ENCODE measurements at regions not wholly inside any gene's neighbourhood (a gene's known extent, or its start where the extent isn't known, plus 50 kb on each side); places are given as distances from the start of the nearest gene placed in this dataset.

DNA sequence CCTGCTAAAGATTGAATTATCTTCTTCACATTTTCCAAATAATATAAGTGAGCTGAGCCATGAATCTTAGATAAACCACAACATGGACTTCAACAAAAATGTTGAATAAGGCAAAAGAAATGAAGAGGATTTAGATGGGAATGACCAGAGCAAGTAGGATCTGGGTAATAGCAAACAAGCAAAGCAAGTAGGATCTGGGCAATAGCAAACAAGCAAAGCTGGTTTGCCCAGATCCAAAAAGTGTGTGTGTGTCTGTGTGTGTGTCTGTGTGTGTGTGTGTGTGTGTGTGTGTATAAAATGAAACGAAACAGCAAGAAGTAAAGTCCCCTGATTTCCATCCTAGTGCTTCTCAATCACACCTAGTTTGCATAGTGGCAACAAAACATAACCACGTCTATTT, 549.1 kb downstream of the RERGL start:
- no peak for TF ChIP-seq POLR2A (IDR thresholded peaks at IDR 0.05)
- TF ChIP-seq, protein P1, sequence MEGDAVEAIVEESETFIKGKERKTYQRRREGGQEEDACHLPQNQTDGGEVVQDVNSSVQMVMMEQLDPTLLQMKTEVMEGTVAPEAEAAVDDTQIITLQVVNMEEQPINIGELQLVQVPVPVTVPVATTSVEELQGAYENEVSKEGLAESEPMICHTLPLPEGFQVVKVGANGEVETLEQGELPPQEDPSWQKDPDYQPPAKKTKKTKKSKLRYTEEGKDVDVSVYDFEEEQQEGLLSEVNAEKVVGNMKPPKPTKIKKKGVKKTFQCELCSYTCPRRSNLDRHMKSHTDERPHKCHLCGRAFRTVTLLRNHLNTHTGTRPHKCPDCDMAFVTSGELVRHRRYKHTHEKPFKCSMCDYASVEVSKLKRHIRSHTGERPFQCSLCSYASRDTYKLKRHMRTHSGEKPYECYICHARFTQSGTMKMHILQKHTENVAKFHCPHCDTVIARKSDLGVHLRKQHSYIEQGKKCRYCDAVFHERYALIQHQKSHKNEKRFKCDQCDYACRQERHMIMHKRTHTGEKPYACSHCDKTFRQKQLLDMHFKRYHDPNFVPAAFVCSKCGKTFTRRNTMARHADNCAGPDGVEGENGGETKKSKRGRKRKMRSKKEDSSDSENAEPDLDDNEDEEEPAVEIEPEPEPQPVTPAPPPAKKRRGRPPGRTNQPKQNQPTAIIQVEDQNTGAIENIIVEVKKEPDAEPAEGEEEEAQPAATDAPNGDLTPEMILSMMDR (IDR thresholded peaks at IDR 0.05), result no peak
- no peaks in the 10 kb centered on the region for H3K27me3 ChIP-seq
- H3K4me1 ChIP-seq, result no peaks in the 10 kb centered on the region
- DNase-seq, result no peak
- H3K27ac ChIP-seq, result no peak overlapping the region
- no peaks in the 10 kb centered on the region for H3K36me3 ChIP-seq
- no peak overlapping the region for H3K4me3 ChIP-seq
- H3K9me3 ChIP-seq, result no peaks in the 10 kb centered on the region

DNA sequence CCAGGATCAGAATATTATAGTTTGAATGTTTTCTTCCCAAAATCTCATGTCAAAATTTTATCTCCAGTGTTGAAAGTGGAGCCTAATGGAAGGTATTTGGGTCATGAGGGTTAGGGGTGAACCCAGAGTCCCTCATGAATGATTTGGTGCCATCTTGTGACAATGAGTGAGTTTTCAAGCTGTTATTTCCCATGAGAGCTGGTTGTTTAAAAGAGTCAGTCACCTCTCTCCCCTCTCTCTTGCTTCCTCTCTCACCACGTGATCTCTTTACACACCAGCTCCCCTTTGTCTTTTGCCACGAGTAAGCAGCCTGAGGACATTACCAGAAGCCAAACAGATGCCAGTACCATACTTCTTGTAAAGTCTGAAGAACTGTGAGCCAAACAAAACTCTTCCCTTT, 561.6 kb downstream of the RERGL start:
- Histone ChIP-seq H3K4me3 (no peak overlapping the region), H3K36me3 (no peaks in the 10 kb centered on the region), H3K27me3 (no peaks in the 10 kb centered on the region), H3K4me1 (no peaks in the 10 kb centered on the region), H3K27ac (no peak overlapping the region), H3K9me3 (no peaks in the 10 kb centered on the region)
- DNase-seq, result no peak
- no peak for TF ChIP-seq POLR2A (IDR thresholded peaks at IDR 0.05)
- TF ChIP-seq, protein P1 (IDR thresholded peaks at IDR 0.05), result no peak

DNA sequence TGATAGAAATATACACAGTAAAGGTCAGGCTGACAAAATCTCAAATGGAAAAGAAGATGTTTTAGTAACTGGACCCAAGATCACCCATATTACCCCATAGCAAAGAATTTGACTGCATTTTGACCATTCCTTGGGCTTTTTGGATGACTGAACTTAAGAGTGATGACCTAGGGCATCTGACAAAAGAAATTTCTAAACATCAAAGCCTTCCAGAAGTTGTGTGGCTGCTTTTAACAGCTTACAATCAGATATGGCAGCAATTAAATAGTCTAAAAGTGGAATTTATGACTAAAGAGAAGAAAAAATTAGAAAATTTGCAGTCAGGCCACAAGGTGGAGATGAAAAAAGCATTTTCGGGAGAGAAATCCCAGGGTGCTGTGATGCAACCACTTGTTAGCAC, 563.0 kb downstream of the RERGL start:
- no peak for DNase-seq
- Histone ChIP-seq H3K4me1 (no peaks in the 10 kb centered on the region), H3K9me3 (no peaks in the 10 kb centered on the region), H3K27ac (no peak overlapping the region), H3K36me3 (no peaks in the 10 kb centered on the region), H3K27me3 (no peaks in the 10 kb centered on the region), H3K4me3 (no peak overlapping the region)
- no peak for TF ChIP-seq POLR2A (IDR thresholded peaks at IDR 0.05)
- TF ChIP-seq, protein P1 (IDR thresholded peaks at IDR 0.05), result no peak

DNA sequence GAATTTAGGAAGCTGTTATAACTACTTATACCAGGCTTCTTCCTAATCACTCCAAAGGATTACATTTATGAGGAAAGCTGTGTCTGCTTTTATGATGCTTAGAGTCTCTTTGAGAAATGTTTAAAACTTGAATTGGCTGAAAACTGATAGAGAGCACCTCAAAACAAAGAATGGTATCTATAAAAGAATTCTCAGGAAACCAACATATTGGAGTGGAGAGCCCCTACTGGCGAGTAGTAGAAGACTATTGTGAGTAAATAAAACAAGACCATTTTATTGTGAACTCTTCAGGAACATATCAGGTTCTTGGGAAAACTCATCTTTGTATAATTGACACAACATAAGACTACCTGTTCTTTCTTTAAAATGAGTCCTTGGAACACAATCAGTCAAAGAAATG, 578.6 kb downstream of the RERGL start:
- DNase-seq, result no peak
- Histone ChIP-seq H3K27me3 (no peaks in the 10 kb centered on the region), H3K4me3 (no peak overlapping the region), H3K4me1 (no peaks in the 10 kb centered on the region), H3K9me3 (no peaks in the 10 kb centered on the region), H3K27ac (no peak overlapping the region), H3K36me3 (no peaks in the 10 kb centered on the region)
- TF ChIP-seq, protein P1 (IDR thresholded peaks at IDR 0.05), result no peak
- no peak for TF ChIP-seq POLR2A (IDR thresholded peaks at IDR 0.05)

DNA sequence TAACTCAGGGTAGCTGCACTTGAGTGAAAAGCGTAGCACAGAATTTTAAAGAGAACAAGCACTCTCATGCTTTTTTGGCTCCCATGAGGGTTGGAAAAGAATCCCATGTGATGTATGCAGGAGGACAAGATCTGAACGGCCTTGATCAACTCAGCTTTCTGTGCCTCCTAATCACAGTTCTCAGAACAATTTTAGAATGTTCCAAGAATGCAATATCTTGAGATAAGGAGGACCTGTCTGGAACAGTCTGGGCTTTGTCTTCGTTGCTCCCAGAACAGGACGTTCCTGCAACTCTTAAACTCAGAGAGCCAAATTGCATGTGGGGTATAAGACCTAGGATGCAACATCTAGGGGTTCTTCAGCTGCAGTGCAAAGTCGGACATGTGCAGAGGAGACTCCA, 582.7 kb downstream of the RERGL start:
- TF ChIP-seq, protein P1 (IDR thresholded peaks at IDR 0.05), result no peak
- TF ChIP-seq POLR2A (IDR thresholded peaks at IDR 0.05), result no peak
- no peak for DNase-seq
- Histone ChIP-seq H3K4me1 (no peaks in the 10 kb centered on the region), H3K4me3 (no peak overlapping the region), H3K27ac (no peak overlapping the region), H3K27me3 (no peaks in the 10 kb centered on the region), H3K9me3 (no peaks in the 10 kb centered on the region), H3K36me3 (no peaks in the 10 kb centered on the region)

DNA sequence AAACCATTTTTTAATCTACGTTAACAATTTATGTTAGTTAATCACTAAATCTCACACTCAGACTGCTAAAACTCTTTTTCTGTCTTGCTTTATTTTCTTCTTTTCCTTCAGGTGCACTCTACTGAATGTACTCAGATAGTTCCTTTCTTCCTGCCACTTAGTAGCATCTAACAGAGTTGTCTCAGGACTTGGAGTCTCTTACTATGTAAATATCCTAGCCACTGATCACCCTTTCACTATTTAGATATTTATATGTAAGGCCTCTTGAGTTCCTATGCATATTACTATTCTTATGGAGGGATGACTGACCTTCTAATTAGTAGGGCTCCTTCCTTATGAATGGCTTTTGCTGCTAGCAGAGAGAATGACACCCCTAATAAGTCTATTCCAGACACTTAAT, 586.3 kb downstream of the RERGL start:
- no peaks in the 10 kb centered on the region for H3K9me3 ChIP-seq
- no peaks in the 10 kb centered on the region for H3K27me3 ChIP-seq
- no peak overlapping the region for H3K4me3 ChIP-seq
- DNase-seq, result no peak
- no peak overlapping the region for H3K27ac ChIP-seq
- no peak for TF ChIP-seq POLR2A (IDR thresholded peaks at IDR 0.05)
- TF ChIP-seq, protein P1 (IDR thresholded peaks at IDR 0.05), result no peak
- no peaks in the 10 kb centered on the region for H3K4me1 ChIP-seq
- H3K36me3 ChIP-seq, result no peaks in the 10 kb centered on the region

Data from Peyer's patch (tissue), 4 donors.